Renal cortical epithelial cell (primary cell): ENCODE measurements at regions not wholly inside any gene's neighbourhood (a gene's known extent, or its start where the extent isn't known, plus 50 kb on each side); places are given as distances from the start of the nearest gene placed in this dataset.
"Not testable (repeated sequence)": the region's sequence is repeated elsewhere in the genome, so short reads cannot be mapped to it uniquely, and the experiment has no call there.

Experiments
- DNase-seq: peaks from one replicate; pipeline ENCODE4 v3.0.0-alpha.2; 2011; ENCODE audit warnings: low read depth

GRCh38 chrX:73944563-73944908 is 92.0 kb upstream of the XIST start:
- no peak for DNase-seq

- DNase-seq: peak; percentile 56
These were observed 91.4 kb upstream of the XIST start for GRCh38 chrX:73943693-73944562.

GRCh38 chrX:73940893-73941470 is 88.5 kb upstream of the XIST start:
- no peak for DNase-seq

- not testable (repeated sequence) for DNase-seq
These were observed 85.3 kb upstream of the XIST start for GRCh38 chrX:73937843-73938242.

- no peak for DNase-seq
These were observed 80.0 kb upstream of the XIST start for GRCh38 chrX:73932522-73932921.

- DNase-seq: no peak
These were observed 77.8 kb upstream of the XIST start for GRCh38 chrX:73930300-73930699.

- no peak for DNase-seq
These were observed 70.4 kb upstream of the XIST start for GRCh38 chrX:73922856-73923455.

- peak; percentile 77 for DNase-seq
These were observed 64.6 kb upstream of the XIST start for GRCh38 chrX:73916931-73917667.

- DNase-seq: no peak
These were observed 64.0 kb upstream of the XIST start for GRCh38 chrX:73916489-73916888.

GRCh38 chrX:73914792-73915191 is 62.3 kb upstream of the XIST start:
- not testable (repeated sequence) for DNase-seq

- no peak for DNase-seq
These were observed 61.1 kb upstream of the XIST start for GRCh38 chrX:73913580-73913979.

- not testable (repeated sequence) for DNase-seq
These were observed 59.4 kb upstream of the XIST start for GRCh38 chrX:73911946-73912345.

- not testable (repeated sequence) for DNase-seq
These were observed 53.3 kb upstream of the XIST start for GRCh38 chrX:73905749-73906374.

GRCh38 chrX:73903941-73904340 is 51.4 kb upstream of the XIST start:
- no peak for DNase-seq
